ENCODE measurements at regions not wholly inside any gene's neighbourhood (a gene's known extent, or its start where the extent isn't known, plus 50 kb on each side); places are given as distances from the start of the nearest gene placed in this dataset.

DNA sequence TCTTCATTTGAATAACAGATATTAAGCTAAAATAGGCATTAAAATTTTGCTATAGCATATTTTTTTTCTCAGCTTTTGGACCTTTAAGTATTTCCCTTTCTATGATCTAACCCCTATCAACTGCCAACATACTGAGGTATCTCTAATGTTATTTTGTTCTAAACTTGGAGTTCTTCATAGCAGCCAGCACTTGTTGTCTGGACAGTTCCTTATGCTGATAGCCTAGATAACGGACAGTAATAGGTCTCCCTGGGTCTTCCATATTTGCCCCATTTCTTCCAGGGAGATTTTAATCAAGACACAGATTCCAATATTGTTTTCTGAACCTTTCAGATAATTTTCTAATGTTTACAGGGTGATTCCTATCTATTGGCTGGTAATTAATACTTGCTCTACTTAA is 475.8 kb upstream of the MAP2 start:
- H4K91ac ChIP-seq (replicated peaks; ENCODE audit: insufficient read length, low read length): no peak overlapping the region
- H3K4ac ChIP-seq (replicated peaks; ENCODE audit: insufficient read length, low read depth, low read length): no peak overlapping the region
- H3K23me2 ChIP-seq (ENCODE audit: low read depth, low read length): no peaks in the 10 kb centered on the region
- ChIA-PET POLR2A (ENCODE audit: partially characterized antibody) (no interaction called here), CTCF (ENCODE audit: partially characterized antibody) (no interaction called here)
- H3K9me3 ChIP-seq (ENCODE audit: insufficient read depth in 2 of 2, low read depth in 1 of 2, low read length in 1 of 2): peaks cover 2 to 4% of the 10 kb centered on the region in 2 experiments; a peak in 2 of 4 replicates
- no peak overlapping the region for H2BK20ac ChIP-seq (ENCODE audit: low read length)
- no peaks in the 10 kb centered on the region for H4K20me1 ChIP-seq (replicated peaks in 1 of 2; ENCODE audit: control insufficient read depth in 1 of 2, insufficient read depth in 2 of 2, low read length in 2 of 2)
- no peak overlapping the region for H3K23ac ChIP-seq (ENCODE audit: insufficient read length)
- DNase-seq (ENCODE audit: low read depth in 1 of 2, low spot score in 2 of 2): no peak
- no peaks in the 10 kb centered on the region; a peak in 1 of 7 replicates for H3K4me1 ChIP-seq (replicated peaks in 1 of 4; ENCODE audit: control insufficient read depth in 3 of 4, insufficient read depth in 4 of 4, low read length in 3 of 4)
- no peak overlapping the region for H3K4me3 ChIP-seq (ENCODE audit: extremely low read depth in 1 of 4, insufficient read depth in 2 of 4, low read depth in 3 of 4, low read length in 4 of 4)
- H2AK5ac ChIP-seq (ENCODE audit: low read depth, low read length): no peak overlapping the region
- no peaks in the 10 kb centered on the region for H3K79me1 ChIP-seq (ENCODE audit: low read depth, low read length)
- no peak overlapping the region for H4K5ac ChIP-seq (ENCODE audit: insufficient read length, low read depth, low read length)
- no peak overlapping the region for H2BK12ac ChIP-seq (ENCODE audit: low read depth, low read length)
- no peaks in the 10 kb centered on the region for H3K36me3 ChIP-seq (ENCODE audit: control insufficient read depth in 2 of 4, insufficient read depth in 4 of 4, low read length in 3 of 4)
- no peak overlapping the region for H3K4me2 ChIP-seq (ENCODE audit: insufficient read depth in 1 of 2, low read depth in 2 of 2, low read length in 2 of 2)
- no peak overlapping the region for H4K8ac ChIP-seq (ENCODE audit: extremely low read depth, insufficient read depth, low read length)
- H3K79me2 ChIP-seq (ENCODE audit: control insufficient read depth in 1 of 2, insufficient read depth in 2 of 2, low read length in 2 of 2): no peaks in the 10 kb centered on the region
- WGBS, 2 experiments (ENCODE audit: extremely low coverage in 1 of 2, insufficient coverage in 1 of 2, insufficient read length in 1 of 2, insufficient replicate concordance in 2 of 2, low coverage in 1 of 2, low lambda C conversion rate in 2 of 2, missing lambda C conversion rate in 1 of 2): 90% methylated on average over 1 of the region's 1 CpG; no CpG with 5 or more reads in 1 of the 2 experiments
- H3K9ac ChIP-seq (replicated peaks in 1 of 4; ENCODE audit: extremely low read depth in 1 of 4, low read depth in 3 of 4, low read length in 3 of 4): no peak overlapping the region
- TF ChIP-seq HDAC2 (IDR thresholded peaks at IDR 0.05; ENCODE audit: borderline replicate concordance in 1 of 2, low read depth in 2 of 2, low read length in 2 of 2) (no peak), SP2 (IDR thresholded peaks at IDR 0.05; ENCODE audit: low read length) (no peak), SIRT6 (IDR thresholded peaks at IDR 0.05; ENCODE audit: low read length) (no peak), CBX5 (IDR thresholded peaks at IDR 0.05; ENCODE audit: low read depth, low read length) (no peak), SP1 (IDR thresholded peaks at IDR 0.05; ENCODE audit: low read depth, low read length) (no peak), RNF2 (IDR thresholded peaks at IDR 0.05; ENCODE audit: borderline replicate concordance, low read depth, low read length, missing control alignments, poor library complexity, severe bottlenecking) (no peak), BRCA1 (IDR thresholded peaks at IDR 0.05; ENCODE audit: low read depth, low read length) (no peak), CTBP2 (IDR thresholded peaks at IDR 0.05; ENCODE audit: borderline replicate concordance, insufficient read depth, insufficient read length, low read length) (no peak)
- TF ChIP-seq, protein P1, sequence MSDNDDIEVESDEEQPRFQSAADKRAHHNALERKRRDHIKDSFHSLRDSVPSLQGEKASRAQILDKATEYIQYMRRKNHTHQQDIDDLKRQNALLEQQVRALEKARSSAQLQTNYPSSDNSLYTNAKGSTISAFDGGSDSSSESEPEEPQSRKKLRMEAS (IDR thresholded peaks at IDR 0.05): no peak
- no peak overlapping the region for H3K14ac ChIP-seq (ENCODE audit: insufficient read length)
- no peak overlapping the region for H2BK5ac ChIP-seq (ENCODE audit: low read depth, low read length)
- H3K56ac ChIP-seq (replicated peaks; ENCODE audit: insufficient read length, low read depth, low read length): no peak overlapping the region
- no peak overlapping the region for H2BK120ac ChIP-seq (replicated peaks; ENCODE audit: low read depth, low read length)
- no peak overlapping the region for H2AFZ ChIP-seq (ENCODE audit: low read length)
- H3K27ac ChIP-seq (ENCODE audit: low read depth, low read length): no peak overlapping the region
- H3K18ac ChIP-seq (ENCODE audit: extremely low read depth, low read length): no peak overlapping the region
- H3K27me3 ChIP-seq (replicated peaks in 1 of 4; ENCODE audit: control insufficient read depth in 3 of 4, extremely low read depth in 1 of 4, insufficient read depth in 3 of 4, low read length in 3 of 4): no peaks in the 10 kb centered on the region
- no peak overlapping the region for H2BK15ac ChIP-seq (ENCODE audit: low read length)
- FAIRE-seq: no peak
